Colonic mucosa (tissue), 4 donors: ENCODE measurements at regions not wholly inside any gene's neighbourhood (a gene's known extent, or its start where the extent isn't known, plus 50 kb on each side); places are given as distances from the start of the nearest gene placed in this dataset.
A peak's percentile ranks its signal among the peaks of the same experiment; 100 is the strongest.

Experiments
- DNase-seq: peaks from one replicate; pipeline ENCODE4 v3.0.0-alpha.2; 2020
- H3K27ac ChIP-seq: fragments of 200-600 bp; one replicate; pipeline ENCODE4 v1.8.0; 2021
- H3K27me3 ChIP-seq: fragments of 200-600 bp; one replicate; pipeline ENCODE4 v1.8.0; 2021
- H3K36me3 ChIP-seq: fragments of 200-600 bp; one replicate; pipeline ENCODE4 v1.8.0; 2021
- H3K4me1 ChIP-seq: fragments of 200-600 bp; one replicate; pipeline ENCODE4 v1.8.0; 2021; ENCODE audit warnings: mild to moderate bottlenecking
- H3K4me3 ChIP-seq: fragments of 200-600 bp; one replicate; pipeline ENCODE4 v1.8.0; 2021
- H3K9ac ChIP-seq, 2 donors: one replicate each; pipeline ENCODE4 v1.7.0; 2013; ENCODE audit warnings: control low read depth in 2 of 2, low read depth in 2 of 2, low read length in 2 of 2
- H3K9me3 ChIP-seq: fragments of 200-600 bp; one replicate; pipeline ENCODE4 v1.8.0; 2021
- CTCF ChIP-seq: fragments of 200-600 bp; IDR thresholded peaks from one replicate; pipeline ENCODE4 v1.8.0; 2022; ENCODE audit warnings: antibody characterized with exemption, mild to moderate bottlenecking
- intact Hi-C: fragments of 100-400 bp; cut with DNase I; formaldehyde crosslinking; loops from one replicate; pipeline ENCODE4 v1.14.1; 2022
- donor health status: healthy.
- donor health status: DM: no; HTN: no; CAD: no.
- donor health status: DM: no; HTN: no; CAD: no.

- peak; percentile 28 for DNase-seq
- H3K27ac ChIP-seq: no peak overlapping the region
- no peaks in the 10 kb centered on the region for H3K9me3 ChIP-seq
- TF ChIP-seq CTCF: no peak
- no peak overlapping the region for H3K9ac ChIP-seq
- intact Hi-C loops: loop anchor here (5.0 kb wide), 1 partner anchor 245 kb away; no protein-coding TSS in a partner anchor
- no peaks in the 10 kb centered on the region for H3K4me1 ChIP-seq
- H3K27me3 ChIP-seq: no peaks in the 10 kb centered on the region
- no peak overlapping the region for H3K4me3 ChIP-seq
- H3K36me3 ChIP-seq: no peaks in the 10 kb centered on the region
These were observed 50.9 kb upstream of the FAM169A start for GRCh38 chr5:74916831-74917710.
